Keratinocyte (primary cell): ENCODE measurements at regions not wholly inside any gene's neighbourhood (a gene's known extent, or its start where the extent isn't known, plus 50 kb on each side); places are given as distances from the start of the nearest gene placed in this dataset.

Experiments used
- CTCF ChIP-seq, 3 experiments: IDR thresholded peaks in 1 of 3; conservative IDR thresholded peaks in 1 of 3; optimal IDR thresholded peaks in 1 of 3; 2 replicates in 2 of 3; 3 replicates in 1 of 3; pipeline versions ENCODE3 to v1.5.1; 2011; ENCODE audit warnings: low read length in 3 of 3, mild to moderate bottlenecking in 3 of 3, moderate library complexity in 2 of 3, control low read depth in 1 of 3, inconsistent platforms in 1 of 3; ENCODE audit not compliant: insufficient read depth in 2 of 3; ENCODE audit errors: extremely low read depth in 1 of 3
- EZH2 ChIP-seq: IDR thresholded peaks from one replicate; pipeline ENCODE4 v1.6.1; 2012; ENCODE audit warnings: inconsistent platforms, mild to moderate bottlenecking, low read length, moderate library complexity

DNA sequence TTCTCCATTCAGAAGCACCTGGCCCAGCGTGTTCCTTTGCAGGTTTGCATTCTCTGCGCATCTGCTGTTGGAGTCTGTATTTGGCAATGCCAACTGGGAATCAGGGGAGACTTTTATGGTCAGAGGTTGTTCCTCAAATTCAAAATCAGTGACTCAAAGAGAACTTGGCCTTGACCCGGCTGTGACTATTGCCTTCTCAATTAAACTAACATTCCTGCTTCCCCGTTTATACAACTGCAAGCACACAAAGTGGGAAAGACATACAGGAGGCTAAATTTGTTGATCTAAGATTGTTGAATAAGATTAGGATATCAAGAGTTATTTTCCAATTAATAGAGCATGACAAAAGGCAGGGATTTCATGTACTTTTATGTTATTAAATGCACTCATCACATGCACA is 402.4 kb upstream of the IRX2 start:
- TF ChIP-seq CTCF (optimal IDR thresholded peaks at IDR 0.05 in 1 of 3, IDR thresholded peaks at IDR 0.05 in 1 of 3, conservative IDR thresholded peaks at IDR 0.05 in 1 of 3; ENCODE audit: extremely low read depth in 1 of 3, insufficient read depth in 2 of 3, low read length in 3 of 3), result no peak
- TF ChIP-seq EZH2, result no peak
